ENCODE measurements at regions not wholly inside any gene's neighbourhood (a gene's known extent, or its start where the extent isn't known, plus 50 kb on each side); places are given as distances from the start of the nearest gene placed in this dataset.

- H3K4me1 ChIP-seq (ENCODE audit: control insufficient read depth, low read length) = no peaks in the 10 kb centered on the region
- H3K9me3 ChIP-seq (ENCODE audit: control insufficient read depth, insufficient read depth, low read length) = no peaks in the 10 kb centered on the region
- no peaks in the 10 kb centered on the region for H3F3A ChIP-seq (ENCODE audit: control insufficient read depth, insufficient read depth)
- H4K20me1 ChIP-seq (ENCODE audit: control insufficient read depth, insufficient read depth, low read depth, low read length) = no peaks in the 10 kb centered on the region
- no peak overlapping the region for H3K4me3 ChIP-seq (ENCODE audit: low read length)
- no peak overlapping the region for H3K4me2 ChIP-seq (ENCODE audit: low read length)
- H3K9me2 ChIP-seq (replicated peaks; ENCODE audit: control insufficient read depth, low read length) = no peaks in the 10 kb centered on the region
- peaks cover 3% of the 10 kb centered on the region; the same call in 1 of the 2 replicates for H3K27me3 ChIP-seq (ENCODE audit: control insufficient read depth, low read length)
- H3K27ac ChIP-seq (ENCODE audit: low read depth, low read length) = no peak overlapping the region
- H3K79me2 ChIP-seq (ENCODE audit: control insufficient read depth, low read length) = no peaks in the 10 kb centered on the region
- no peaks in the 10 kb centered on the region for H3K36me3 ChIP-seq (ENCODE audit: control insufficient read depth, low read length)
- TF ChIP-seq CTCF (IDR thresholded peaks at IDR 0.05; ENCODE audit: low read depth, low read length, poor library complexity, severe bottlenecking) (no peak), EZH2phosphoT487 (IDR thresholded peaks at IDR 0.05; ENCODE audit: borderline replicate concordance, low read length) (no peak)
These were observed 97.2 kb downstream of the SREK1 start for GRCh38 chr5:66241136-66241825.

GRCh38 chr5:66242050-66242715, 98.1 kb downstream of the SREK1 start:
- no peaks in the 10 kb centered on the region for H4K20me1 ChIP-seq (ENCODE audit: control insufficient read depth, insufficient read depth, low read depth, low read length)
- no peaks in the 10 kb centered on the region for H3K4me1 ChIP-seq (ENCODE audit: control insufficient read depth, low read length)
- H3K27me3 ChIP-seq (ENCODE audit: control insufficient read depth, low read length) = peaks cover 3% of the 10 kb centered on the region; the same call in 1 of the 2 replicates
- no peaks in the 10 kb centered on the region for H3K36me3 ChIP-seq (ENCODE audit: control insufficient read depth, low read length)
- H3K9me3 ChIP-seq (ENCODE audit: control insufficient read depth, insufficient read depth, low read length) = no peaks in the 10 kb centered on the region
- no peaks in the 10 kb centered on the region for H3K9me2 ChIP-seq (replicated peaks; ENCODE audit: control insufficient read depth, low read length)
- H3K4me3 ChIP-seq (ENCODE audit: low read length) = no peak overlapping the region
- no peak overlapping the region for H3K4me2 ChIP-seq (ENCODE audit: low read length)
- TF ChIP-seq EZH2phosphoT487 (IDR thresholded peaks at IDR 0.05; ENCODE audit: borderline replicate concordance, low read length) (no peak), CTCF (IDR thresholded peaks at IDR 0.05; ENCODE audit: low read depth, low read length, poor library complexity, severe bottlenecking) (no peak)
- no peaks in the 10 kb centered on the region for H3F3A ChIP-seq (ENCODE audit: control insufficient read depth, insufficient read depth)
- no peak overlapping the region for H3K27ac ChIP-seq (ENCODE audit: low read depth, low read length)
- H3K79me2 ChIP-seq (ENCODE audit: control insufficient read depth, low read length) = no peaks in the 10 kb centered on the region

- Histone ChIP-seq H3K79me2 (ENCODE audit: control insufficient read depth, low read length) (no peaks in the 10 kb centered on the region), H3K9me3 (ENCODE audit: control insufficient read depth, insufficient read depth, low read length) (no peaks in the 10 kb centered on the region), H3F3A (ENCODE audit: control insufficient read depth, insufficient read depth) (no peaks in the 10 kb centered on the region), H3K4me3 (ENCODE audit: low read length) (no peak overlapping the region), H4K20me1 (ENCODE audit: control insufficient read depth, insufficient read depth, low read depth, low read length) (no peaks in the 10 kb centered on the region), H3K9me2 (replicated peaks; ENCODE audit: control insufficient read depth, low read length) (no peaks in the 10 kb centered on the region), H3K4me2 (ENCODE audit: low read length) (no peak overlapping the region), H3K27ac (ENCODE audit: low read depth, low read length) (no peak overlapping the region), H3K36me3 (ENCODE audit: control insufficient read depth, low read length) (no peaks in the 10 kb centered on the region), H3K4me1 (ENCODE audit: control insufficient read depth, low read length) (no peaks in the 10 kb centered on the region), H3K27me3 (ENCODE audit: control insufficient read depth, low read length) (0 out of 2 replicates have a peak, but pooled peaks cover 1% of the 10 kb centered on the region)
- TF ChIP-seq EZH2phosphoT487 (IDR thresholded peaks at IDR 0.05; ENCODE audit: borderline replicate concordance, low read length) = no peak
- no peak for TF ChIP-seq CTCF (IDR thresholded peaks at IDR 0.05; ENCODE audit: low read depth, low read length, poor library complexity, severe bottlenecking)
These were observed 102.5 kb downstream of the SREK1 start for GRCh38 chr5:66246608-66247007.

All from DOHH2 (cell line).